H1 (cell line): ENCODE measurements at regions not wholly inside any gene's neighbourhood (a gene's known extent, or its start where the extent isn't known, plus 50 kb on each side); places are given as distances from the start of the nearest gene placed in this dataset.

Experiments
- CTCF ChIA-PET: fragments of 300-600 bp; sonication (Branson Sonifier 250); formaldehyde crosslinking; loops from one replicate; lab custom pipeline; 2021; ENCODE audit not compliant: partially characterized antibody; lab: Charles Lee
- POLR2A ChIA-PET: fragments of 300-600 bp; sonication (Branson Sonifier 250); formaldehyde crosslinking; loops from one replicate; lab custom pipeline; 2021; ENCODE audit warnings: inconsistent platforms; ENCODE audit not compliant: partially characterized antibody; lab: Charles Lee
- DNase-seq, 2 experiments: peaks; one replicate each; pipeline versions ENCODE4 v3.0.0 to v3.0.0-alpha.2; 2010 to 2022; ENCODE audit warnings: low spot score in 2 of 2, low read depth in 1 of 2, mixed read lengths in 1 of 2
- FAIRE-seq: peaks from 2 replicates; lab custom pipeline; 2011; peaks lifted over from hg19 to GRCh38; lab: Jason Lieb, UNC
- H2AFZ ChIP-seq: 2 replicates; pipeline ENCODE4 v1.8.1; 2012; ENCODE audit warnings: low read length, inconsistent platforms
- H2AK5ac ChIP-seq: 2 replicates; pipeline ENCODE4 v1.6.1; 2013; ENCODE audit warnings: low read depth, low read length
- H2BK120ac ChIP-seq: replicated peaks from 2 replicates; pipeline ENCODE3; 2013; ENCODE audit warnings: low read depth, low read length, inconsistent platforms
- H2BK12ac ChIP-seq: 2 replicates; pipeline ENCODE4 v1.6.1; 2013; ENCODE audit warnings: low read depth, low read length
- H2BK15ac ChIP-seq: 2 replicates; pipeline ENCODE4 v1.6.1; 2013; ENCODE audit warnings: low read length
- H2BK20ac ChIP-seq: 2 replicates; pipeline ENCODE4 v1.6.1; 2013; ENCODE audit warnings: low read length
- H2BK5ac ChIP-seq: 2 replicates; pipeline ENCODE4 v1.6.1; 2013; ENCODE audit warnings: low read depth, low read length
- H3K14ac ChIP-seq: 2 replicates; pipeline ENCODE4 v1.6.1; 2013; ENCODE audit warnings: inconsistent platforms; ENCODE audit not compliant: insufficient read length
- H3K18ac ChIP-seq: 2 replicates; pipeline ENCODE4 v1.6.1; 2013; ENCODE audit warnings: low read length; ENCODE audit errors: extremely low read depth
- H3K23ac ChIP-seq: 2 replicates; pipeline ENCODE4 v1.6.1; 2013; ENCODE audit warnings: inconsistent platforms; ENCODE audit not compliant: insufficient read length
- H3K23me2 ChIP-seq: 2 replicates; pipeline ENCODE4 v1.6.1; 2013; ENCODE audit warnings: low read depth, low read length
- H3K27ac ChIP-seq: 2 replicates; pipeline ENCODE4 v1.6.1; 2011; ENCODE audit warnings: low read depth, low read length, inconsistent platforms
- H3K27me3 ChIP-seq, 4 experiments: replicated peaks in 1 of 4; 1 replicate in 1 of 4; 2 replicates in 3 of 4; pipeline versions ENCODE4 v1.6.1 to v1.8.1; 2011 to 2013; ENCODE audit warnings: low read length in 3 of 4, mild to moderate bottlenecking in 3 of 4, inconsistent platforms in 2 of 4, mixed read lengths in 2 of 4, moderate library complexity in 1 of 4; ENCODE audit not compliant: control insufficient read depth in 3 of 4, insufficient read depth in 3 of 4; ENCODE audit errors: extremely low read depth in 1 of 4
- H3K36me3 ChIP-seq, 4 experiments: 2 replicates each; pipeline versions ENCODE4 v1.6.1 to v1.8.1; 2011 to 2013; ENCODE audit warnings: mild to moderate bottlenecking in 4 of 4, low read length in 3 of 4, moderate library complexity in 2 of 4, control low read depth in 1 of 4, inconsistent platforms in 1 of 4; ENCODE audit not compliant: insufficient read depth in 4 of 4, control insufficient read depth in 2 of 4
- H3K4ac ChIP-seq: replicated peaks from 2 replicates; pipeline ENCODE3; 2013; ENCODE audit warnings: low read length, low read depth, mixed read lengths, inconsistent platforms; ENCODE audit not compliant: insufficient read length
- H3K4me1 ChIP-seq, 4 experiments: replicated peaks in 1 of 4; 1 replicate in 1 of 4; 2 replicates in 3 of 4; pipeline versions ENCODE4 v1.6.1 to v1.8.1; 2011 to 2013; ENCODE audit warnings: low read length in 3 of 4, inconsistent platforms in 2 of 4, mixed read lengths in 1 of 4; ENCODE audit not compliant: insufficient read depth in 4 of 4, control insufficient read depth in 3 of 4
- H3K4me2 ChIP-seq, 2 experiments: 2 replicates each; pipeline versions ENCODE4 v1.6.1 to v1.8.1; 2011 to 2013; ENCODE audit warnings: low read depth in 2 of 2, low read length in 2 of 2, control low read depth in 1 of 2, inconsistent platforms in 1 of 2, mild to moderate bottlenecking in 1 of 2; ENCODE audit not compliant: insufficient read depth in 1 of 2
- H3K4me3 ChIP-seq, 4 experiments: fragments of 200-600, 300-600 bp in 1 of 4; sonication (generic), shearing (Covaris generic), sonication (Bioruptor Twin) in 1 of 4; 2 replicates each; pipeline versions ENCODE4 v1.5.1 to v1.8.1; 2011 to 2016; ENCODE audit warnings: low read length in 4 of 4, low read depth in 3 of 4, control low read depth in 2 of 4, inconsistent platforms in 2 of 4, mild to moderate bottlenecking in 2 of 4, mixed read lengths in 1 of 4, moderate library complexity in 1 of 4; ENCODE audit not compliant: insufficient read depth in 2 of 4; ENCODE audit errors: extremely low read depth in 1 of 4
- H3K56ac ChIP-seq: replicated peaks from 2 replicates; pipeline ENCODE3; 2013; ENCODE audit warnings: low read depth, mild to moderate bottlenecking, mixed read lengths, low read length, inconsistent platforms; ENCODE audit not compliant: insufficient read length
- H3K79me1 ChIP-seq: 2 replicates; pipeline ENCODE4 v1.6.1; 2013; ENCODE audit warnings: low read depth, low read length, control low read depth
- H3K79me2 ChIP-seq, 2 experiments: 2 replicates each; pipeline versions ENCODE4 v1.6.1 to v1.8.1; 2012 to 2013; ENCODE audit warnings: low read length in 2 of 2, mild to moderate bottlenecking in 2 of 2, inconsistent platforms in 1 of 2; ENCODE audit not compliant: insufficient read depth in 2 of 2, control insufficient read depth in 1 of 2
- H3K9ac ChIP-seq, 4 experiments: replicated peaks in 1 of 4; 1 replicate in 1 of 4; 2 replicates in 3 of 4; pipeline versions ENCODE4 v1.6.1 to v1.8.1; 2011 to 2013; ENCODE audit warnings: low read depth in 3 of 4, low read length in 3 of 4, control low read depth in 2 of 4, mild to moderate bottlenecking in 2 of 4, moderate library complexity in 2 of 4, inconsistent platforms in 1 of 4; ENCODE audit errors: extremely low read depth in 1 of 4
- H3K9me3 ChIP-seq, 2 experiments: 2 replicates each; pipeline versions ENCODE4 v1.6.1 to v1.8.1; 2012 to 2013; ENCODE audit warnings: mild to moderate bottlenecking in 2 of 2, moderate library complexity in 2 of 2, control low read depth in 1 of 2, inconsistent platforms in 1 of 2, low read depth in 1 of 2, low read length in 1 of 2, mixed read lengths in 1 of 2; ENCODE audit not compliant: insufficient read depth in 2 of 2
- H4K20me1 ChIP-seq, 2 experiments: replicated peaks in 1 of 2; 2 replicates each; pipeline versions ENCODE3 to v1.8.1; 2011 to 2013; ENCODE audit warnings: inconsistent platforms in 2 of 2, low read length in 2 of 2, mild to moderate bottlenecking in 1 of 2; ENCODE audit not compliant: insufficient read depth in 2 of 2, control insufficient read depth in 1 of 2
- H4K5ac ChIP-seq: 2 replicates; pipeline ENCODE4 v1.6.1; 2013; ENCODE audit warnings: low read length, low read depth, mixed read lengths, inconsistent platforms; ENCODE audit not compliant: insufficient read length
- H4K8ac ChIP-seq: 2 replicates; pipeline ENCODE4 v1.8.0; 2013; ENCODE audit warnings: mild to moderate bottlenecking, moderate library complexity, low read length, inconsistent platforms; ENCODE audit not compliant: insufficient read depth; ENCODE audit errors: extremely low read depth
- H4K91ac ChIP-seq: replicated peaks from 2 replicates; pipeline ENCODE3; 2013; ENCODE audit warnings: low read length, mixed read lengths, inconsistent platforms; ENCODE audit not compliant: insufficient read length
- ATF2 ChIP-seq: IDR thresholded peaks from 2 replicates; pipeline ENCODE4 v1.6.1; 2012; ENCODE audit warnings: low read length, inconsistent platforms
- BRCA1 ChIP-seq: IDR thresholded peaks from 2 replicates; pipeline ENCODE4 v1.6.1; 2012; ENCODE audit warnings: low read depth, low read length, improper control_type of control experiment
- CREB1 ChIP-seq: IDR thresholded peaks from 2 replicates; pipeline ENCODE4 v1.6.1; 2012; ENCODE audit warnings: inconsistent platforms
- E2F6 ChIP-seq: IDR thresholded peaks from 2 replicates; pipeline ENCODE4 v1.6.1; 2012; ENCODE audit warnings: inconsistent platforms
- FOSL1 ChIP-seq: IDR thresholded peaks from 2 replicates; pipeline ENCODE4 v1.6.1; 2011; ENCODE audit warnings: mild to moderate bottlenecking, low read depth, low read length, moderate library complexity; ENCODE audit not compliant: insufficient read depth
- HDAC2 ChIP-seq, 2 experiments: fragments of 300-600 bp in 1 of 2; sonication (generic) in 1 of 2; IDR thresholded peaks; 2 replicates each; pipeline ENCODE4 v1.6.1; 2011 to 2012; ENCODE audit warnings: low read depth in 2 of 2, low read length in 2 of 2, mild to moderate bottlenecking in 2 of 2, moderate library complexity in 2 of 2, borderline replicate concordance in 1 of 2, inconsistent platforms in 1 of 2
- KDM1A ChIP-seq: fragments of 200-600, 300-600 bp; sonication (generic); IDR thresholded peaks from 2 replicates; pipeline ENCODE4 v1.7.1; 2016; ENCODE audit warnings: mild to moderate bottlenecking, low read length, borderline replicate concordance
- RAD21 ChIP-seq, 2 experiments: IDR thresholded peaks in 1 of 2; conservative IDR thresholded peaks in 1 of 2; 2 replicates each; pipeline ENCODE4 v1.6.1; 2011; ENCODE audit warnings: low read depth in 2 of 2, low read length in 2 of 2, improper control_type of control experiment in 1 of 2, inconsistent platforms in 1 of 2, mild to moderate bottlenecking in 1 of 2, moderate library complexity in 1 of 2
- SAP30 ChIP-seq: fragments of 300-600 bp; sonication (generic); IDR thresholded peaks from 2 replicates; pipeline ENCODE4 v1.7.1; 2012; ENCODE audit warnings: low read length, moderate library complexity, mild to moderate bottlenecking, inconsistent platforms; ENCODE audit not compliant: insufficient read depth, insufficient replicate concordance
- SIRT6 ChIP-seq: IDR thresholded peaks from one replicate; pipeline ENCODE4 v1.7.1; 2012; ENCODE audit warnings: low read length, inconsistent platforms
- SP2 ChIP-seq: IDR thresholded peaks from 2 replicates; pipeline ENCODE4 v1.6.1; 2012; ENCODE audit warnings: mild to moderate bottlenecking, low read length, inconsistent platforms
- SRF ChIP-seq: IDR thresholded peaks from 2 replicates; pipeline ENCODE4 v1.6.1; 2011; ENCODE audit warnings: mild to moderate bottlenecking, low read depth, low read length, moderate library complexity
- YY1 ChIP-seq: IDR thresholded peaks from 2 replicates; pipeline ENCODE4 v1.6.1; 2011; ENCODE audit warnings: low read depth, mild to moderate bottlenecking, low read length
- WGBS, 2 experiments: shearing (Covaris generic) in 1 of 2; methylation state at CpG; one replicate each; pipeline versions ENCODE4 v1.1.6 to v1.1.7; 2013 to 2015; ENCODE audit warnings: low lambda C conversion rate in 2 of 2, mixed read lengths in 2 of 2, inconsistent platforms in 1 of 2, low coverage in 1 of 2, missing lambda C conversion rate in 1 of 2; ENCODE audit not compliant: insufficient replicate concordance in 2 of 2, insufficient coverage in 1 of 2, insufficient read length in 1 of 2; ENCODE audit errors: extremely low coverage in 1 of 2, missing lambda C conversion rate in 1 of 2; 5-methylcytosine and 5-hydroxymethylcytosine counted together

GRCh38 chr1:29626066-29626465 lies 389.7 kb downstream of the PTPRU start:
- H2BK20ac ChIP-seq, result no peak overlapping the region
- no peak overlapping the region for H3K18ac ChIP-seq
- H4K20me1 ChIP-seq, result no peaks in the 10 kb centered on the region
- no peaks in the 10 kb centered on the region for H3K23me2 ChIP-seq
- POLR2A ChIA-PET, result no interaction called here
- DNase-seq (no peak), FAIRE-seq (no peak)
- no peaks in the 10 kb centered on the region for H3K4me1 ChIP-seq
- H3K14ac ChIP-seq, result no peak overlapping the region
- no peak overlapping the region for H3K56ac ChIP-seq
- no peak overlapping the region for H4K91ac ChIP-seq
- H3K4ac ChIP-seq, result no peak overlapping the region
- no peak overlapping the region for H4K8ac ChIP-seq
- CTCF ChIA-PET, result no interaction called here
- no peak overlapping the region for H3K4me2 ChIP-seq
- no peak overlapping the region for H3K9ac ChIP-seq
- no peak overlapping the region for H3K27ac ChIP-seq
- 90% methylated on average over 8 of the region's 8 CpGs; no CpG with 5 or more reads in 1 of the 2 experiments for WGBS, 2 experiments
- no peak overlapping the region for H3K23ac ChIP-seq
- H2BK15ac ChIP-seq, result no peak overlapping the region
- H2BK120ac ChIP-seq, result no peak overlapping the region
- H2AK5ac ChIP-seq, result no peak overlapping the region
- no peak overlapping the region for H4K5ac ChIP-seq
- H3K79me1 ChIP-seq, result no peaks in the 10 kb centered on the region
- no peaks in the 10 kb centered on the region for H3K27me3 ChIP-seq
- no peaks in the 10 kb centered on the region for H3K79me2 ChIP-seq
- H2AFZ ChIP-seq, result no peak overlapping the region
- no peak overlapping the region for H3K4me3 ChIP-seq
- H3K36me3 ChIP-seq, result no peaks in the 10 kb centered on the region
- no peaks in the 10 kb centered on the region for H3K9me3 ChIP-seq
- H2BK12ac ChIP-seq, result no peak overlapping the region
- H2BK5ac ChIP-seq, result no peak overlapping the region
- TF ChIP-seq HDAC2 (IDR thresholded peaks at IDR 0.05; ENCODE audit: borderline replicate concordance in 1 of 2, low read depth in 2 of 2, low read length in 2 of 2) (no peak), CREB1 (no peak), SRF (no peak), BRCA1 (no peak), KDM1A (no peak), YY1 (no peak), RAD21 (IDR thresholded peaks at IDR 0.05 in 1 of 2, conservative IDR thresholded peaks at IDR 0.05 in 1 of 2; ENCODE audit: low read depth in 2 of 2, low read length in 2 of 2) (no peak), SIRT6 (no peak), SP2 (no peak), E2F6 (no peak), FOSL1 (no peak), SAP30 (no peak), ATF2 (no peak)
